Hematopoietic multipotent progenitor cell treated with erythropoietin and hydrocortisone succinate and interleukin-3 and kit ligand, for 17 days (in vitro differentiated cells): ENCODE measurements at regions not wholly inside any gene's neighbourhood (a gene's known extent, or its start where the extent isn't known, plus 50 kb on each side); places are given as distances from the start of the nearest gene placed in this dataset.
"Not testable (repeated sequence)": the region's sequence is repeated elsewhere in the genome, so short reads cannot be mapped to it uniquely, and the experiment has no call there.

Source experiments
- DNase-seq: peaks from one replicate; pipeline ENCODE4 v3.0.0-alpha.2; 2015; ENCODE audit warnings: low spot score

- no peak for DNase-seq
Observed at GRCh38 chr13:50274181-50274580, 258.9 kb downstream of the KCNRG start.

DNA sequence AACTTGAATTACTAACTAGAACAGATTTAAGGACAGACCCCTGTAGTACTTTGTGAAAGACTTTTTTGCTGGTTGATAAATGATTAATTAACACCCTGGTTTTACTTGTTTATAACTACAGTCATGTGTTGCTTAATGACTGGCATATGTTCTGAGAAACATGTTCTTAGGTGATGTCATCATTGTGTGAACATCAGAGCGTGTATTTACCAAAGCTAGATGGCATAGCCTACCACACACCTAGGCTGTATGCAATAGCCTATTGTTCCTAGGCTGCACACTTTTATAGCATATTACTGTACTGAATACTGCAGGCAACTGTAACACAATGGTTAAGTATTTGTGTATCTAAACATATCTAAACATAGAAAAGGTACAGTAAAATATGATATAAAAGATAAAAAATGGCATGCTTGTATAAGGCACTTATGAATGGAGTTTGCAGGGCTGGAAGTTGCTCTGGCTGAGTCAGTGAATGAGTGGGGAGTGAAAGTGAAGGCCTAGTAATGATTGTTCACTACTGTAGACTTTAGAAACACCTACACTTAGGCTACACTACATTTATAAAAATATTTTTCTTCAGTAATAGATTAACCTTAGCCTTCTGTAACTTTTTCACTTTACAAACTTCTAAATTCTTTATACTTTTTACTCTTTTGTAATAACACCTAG is 260.3 kb downstream of the KCNRG start:
- no peak for DNase-seq

DNA sequence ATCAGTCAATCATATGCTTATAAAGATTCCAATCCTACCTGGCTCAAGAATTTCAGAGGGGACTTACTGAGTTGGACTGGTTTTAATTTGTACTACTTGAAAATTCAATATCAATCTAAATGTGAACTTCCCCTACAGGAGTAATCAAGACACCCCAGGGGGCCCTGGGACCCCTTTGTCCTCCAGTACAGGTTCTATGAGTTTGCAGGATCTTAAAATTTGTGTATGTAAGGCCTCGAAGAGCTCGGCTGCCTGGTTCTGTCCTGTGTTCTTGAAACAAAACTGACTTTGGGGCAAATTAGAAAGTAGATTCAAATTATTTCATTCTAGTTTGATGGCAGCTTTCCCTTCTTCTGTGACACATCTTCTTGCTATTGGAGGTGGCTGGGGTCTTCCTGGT is 261.3 kb downstream of the KCNRG start:
- DNase-seq, result no peak

GRCh38 chr13:50277127-50277526 is 261.9 kb downstream of the KCNRG start:
- no peak for DNase-seq

- DNase-seq, result no peak
Observed at GRCh38 chr13:50277906-50278305, 262.7 kb downstream of the KCNRG start.

GRCh38 chr13:50280441-50280937 is 265.2 kb downstream of the KCNRG start:
- no peak for DNase-seq

- no peak for DNase-seq
Observed at GRCh38 chr13:50282016-50282415, 266.8 kb downstream of the KCNRG start.

- no peak for DNase-seq
Observed at GRCh38 chr13:50283017-50283416, 267.8 kb downstream of the KCNRG start.

DNA sequence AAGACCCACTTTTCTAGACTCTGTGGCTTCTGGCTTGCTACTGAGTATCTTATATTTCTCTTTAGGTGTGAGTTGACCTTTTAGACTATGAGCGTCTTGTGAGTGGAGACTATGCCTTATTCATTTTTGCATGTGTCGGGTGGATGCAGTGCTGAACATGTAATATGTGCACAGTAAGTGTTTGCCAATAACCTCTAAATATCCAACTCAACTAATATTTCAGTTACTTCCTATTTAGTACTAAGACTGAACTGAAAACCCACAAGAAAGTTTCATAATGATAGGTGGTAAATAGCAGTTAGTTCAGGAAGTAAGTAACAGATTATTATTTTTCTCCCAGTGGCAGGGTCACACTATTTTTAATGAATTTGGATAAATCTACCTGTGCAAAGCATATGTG is 269.3 kb downstream of the KCNRG start:
- DNase-seq, result no peak

GRCh38 chr13:50285283-50285682 is 270.0 kb downstream of the KCNRG start:
- no peak for DNase-seq

GRCh38 chr13:50286324-50286723 is 271.1 kb downstream of the KCNRG start:
- DNase-seq, result no peak

DNA sequence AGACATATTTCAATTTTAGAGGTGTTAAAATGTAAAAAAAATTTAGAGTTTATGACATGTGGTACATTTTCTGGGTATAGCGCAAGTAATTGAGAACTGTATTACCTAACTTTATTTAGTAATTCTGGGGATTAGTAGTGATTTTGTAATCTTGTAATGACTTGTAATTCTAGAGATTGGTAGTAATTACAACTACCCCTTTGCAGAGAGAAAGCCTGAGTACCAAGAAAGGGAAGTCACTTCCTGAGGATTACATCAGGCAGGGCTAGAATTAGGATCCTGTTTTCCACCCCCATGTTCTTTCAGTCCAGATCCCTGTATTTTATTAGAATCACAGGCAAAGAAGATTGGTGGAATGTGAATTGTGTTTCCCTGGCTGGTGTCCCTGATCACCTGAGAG is 274.9 kb downstream of the KCNRG start:
- DNase-seq, result no peak

GRCh38 chr13:50291611-50292010 is 276.4 kb downstream of the KCNRG start:
- DNase-seq, result no peak

DNA sequence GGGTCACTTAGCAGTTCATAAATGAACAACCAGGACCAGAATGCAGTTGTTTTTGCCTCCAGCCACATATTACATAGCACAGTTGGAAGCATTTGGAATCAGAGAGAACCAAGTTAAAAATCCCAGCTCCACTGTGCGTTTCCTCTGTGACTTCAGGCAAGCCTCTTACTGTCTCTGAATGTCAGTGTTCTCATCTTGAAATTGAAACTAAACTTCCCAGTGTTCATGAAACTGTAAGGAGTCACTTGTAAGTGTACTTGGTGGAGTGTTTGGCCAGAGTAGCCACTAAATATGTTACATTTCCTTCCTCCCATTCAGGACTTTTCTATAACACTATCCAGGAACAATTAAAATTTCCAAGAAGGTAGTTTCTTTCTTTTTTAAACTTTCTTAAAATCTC is 276.8 kb downstream of the KCNRG start:
- no peak for DNase-seq

- not testable (repeated sequence) for DNase-seq
Observed at GRCh38 chr13:50294425-50294824, 279.2 kb downstream of the KCNRG start.

DNA sequence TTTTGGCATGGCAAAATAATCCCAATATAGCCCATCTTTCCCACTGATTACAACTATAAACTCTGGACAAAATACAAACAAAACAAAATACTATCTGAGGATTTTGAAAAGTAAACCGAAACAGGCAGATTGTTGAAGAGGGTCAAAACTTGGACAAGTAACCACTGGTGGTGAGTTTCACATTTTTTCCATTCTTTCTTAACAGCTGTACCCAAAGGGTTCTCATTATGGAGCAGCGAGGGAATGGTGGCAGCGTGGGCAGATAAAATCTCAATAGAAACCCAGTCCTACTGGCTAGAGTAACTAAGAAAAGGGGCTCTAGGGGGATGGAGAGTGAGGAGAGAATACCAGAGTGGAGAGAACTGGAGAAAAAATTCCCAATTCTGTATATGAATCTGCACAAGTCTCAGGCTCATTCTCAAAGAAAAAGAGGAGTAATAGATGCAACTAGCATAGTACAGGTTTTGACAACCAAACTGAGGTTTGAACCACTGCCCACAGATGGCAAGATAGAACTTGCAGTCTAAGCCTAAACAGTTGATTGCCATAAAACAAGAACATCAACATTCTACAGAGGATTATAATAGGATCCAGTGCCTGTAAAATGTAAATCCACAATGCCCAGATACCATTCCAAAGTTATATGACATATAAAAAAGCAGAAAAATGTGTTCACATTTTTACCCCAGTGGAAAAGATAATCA is 284.5 kb downstream of the KCNRG start:
- DNase-seq, result no peak

- no peak for DNase-seq
Observed at GRCh38 chr13:50303963-50304721, 288.9 kb downstream of the KCNRG start.

DNA sequence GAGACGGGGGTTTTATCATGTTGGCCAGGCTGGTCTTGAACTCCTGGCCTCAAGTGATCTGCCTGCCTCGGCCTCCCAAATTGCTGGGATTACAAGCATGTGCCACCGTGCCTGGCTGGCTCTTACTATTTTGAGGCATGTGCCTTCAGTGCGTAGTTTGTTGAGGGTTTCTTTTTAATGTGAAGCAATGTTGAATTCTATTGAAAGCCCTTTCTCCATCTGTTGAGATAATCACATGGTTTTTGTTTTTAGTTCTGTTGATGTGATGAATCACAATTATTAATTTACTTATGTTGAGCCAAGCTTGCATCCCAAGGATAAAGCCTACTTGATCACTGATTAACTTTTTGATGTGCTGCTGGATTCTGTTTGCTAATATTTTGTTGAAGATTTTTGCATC is 290.9 kb downstream of the KCNRG start:
- no peak for DNase-seq

- no peak for DNase-seq
Observed at GRCh38 chr13:50309318-50309717, 294.1 kb downstream of the KCNRG start.

GRCh38 chr13:50309882-50310594 is 294.8 kb downstream of the KCNRG start:
- no peak for DNase-seq

- no peak for DNase-seq
Observed at GRCh38 chr13:50310734-50311133, 295.5 kb downstream of the KCNRG start.

DNA sequence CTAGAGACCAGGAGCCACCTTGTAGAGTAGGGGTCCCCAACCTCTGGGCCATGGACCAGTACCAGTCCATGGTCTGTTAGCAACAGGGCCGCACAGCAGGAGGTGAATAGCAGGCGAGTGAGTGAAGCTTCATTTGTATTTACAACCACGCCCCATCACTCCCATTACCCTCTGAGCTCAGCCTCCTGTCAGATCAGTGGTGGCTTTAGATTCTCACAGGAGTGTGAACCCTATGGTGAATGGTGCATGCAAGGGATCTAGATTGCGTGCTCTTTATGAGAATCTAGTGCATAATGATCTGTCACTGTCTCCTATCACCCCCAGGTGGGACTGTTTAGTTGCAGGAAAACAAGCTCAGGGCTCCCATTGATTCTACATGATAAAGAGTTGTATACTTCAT is 303.6 kb downstream of the KCNRG start:
- DNase-seq, result no peak
